T-helper 2 cell (primary cell): ENCODE measurements at regions not wholly inside any gene's neighbourhood (a gene's known extent, or its start where the extent isn't known, plus 50 kb on each side); places are given as distances from the start of the nearest gene placed in this dataset.

Experiments used
- DNase-seq, 5 experiments: peaks; one replicate each; pipeline versions ENCODE4 v3.0.0 to v3.0.0-alpha.2; 2012 to 2022

- no peak for DNase-seq
Measured at GRCh38 chr5:8050616-8051175, 181.7 kb downstream of the MTRR start.

- DNase-seq: no peak
Measured at GRCh38 chr5:8053270-8053669, 184.3 kb downstream of the MTRR start.

GRCh38 chr5:8057769-8058168, 188.8 kb downstream of the MTRR start:
- DNase-seq: no peak

GRCh38 chr5:8058616-8059190, 189.8 kb downstream of the MTRR start:
- no peak for DNase-seq

- no peak for DNase-seq
Measured at GRCh38 chr5:8059337-8059736, 190.4 kb downstream of the MTRR start.

GRCh38 chr5:8060235-8060952, 191.4 kb downstream of the MTRR start:
- DNase-seq: no peak

GRCh38 chr5:8060953-8061429, 192.0 kb downstream of the MTRR start:
- no peak for DNase-seq

GRCh38 chr5:8062521-8062920, 193.6 kb downstream of the MTRR start:
- DNase-seq: no peak

GRCh38 chr5:8068078-8068477, 199.1 kb downstream of the MTRR start:
- no peak for DNase-seq

- no peak for DNase-seq
Measured at GRCh38 chr5:8070138-8070537, 201.2 kb downstream of the MTRR start.

GRCh38 chr5:8079056-8079455, 210.1 kb downstream of the MTRR start:
- no peak for DNase-seq

GRCh38 chr5:8081179-8081578, 212.2 kb downstream of the MTRR start:
- no peak for DNase-seq

- no peak for DNase-seq
Measured at GRCh38 chr5:8093669-8094068, 224.7 kb downstream of the MTRR start.

GRCh38 chr5:8094304-8094703, 225.4 kb downstream of the MTRR start:
- DNase-seq: no peak

- DNase-seq: no peak
Measured at GRCh38 chr5:8097146-8097545, 228.2 kb downstream of the MTRR start.

- no peak for DNase-seq
Measured at GRCh38 chr5:8098081-8098480, 229.1 kb downstream of the MTRR start.

GRCh38 chr5:8102714-8103113, 233.8 kb downstream of the MTRR start:
- no peak for DNase-seq

GRCh38 chr5:8114597-8115266, 245.8 kb downstream of the MTRR start:
- no peak for DNase-seq

GRCh38 chr5:8123559-8123958, 254.6 kb downstream of the MTRR start:
- DNase-seq: no peak

- DNase-seq: no peak
Measured at GRCh38 chr5:8134609-8135008, 265.7 kb downstream of the MTRR start.

- no peak for DNase-seq
Measured at GRCh38 chr5:8135742-8136141, 266.8 kb downstream of the MTRR start.

GRCh38 chr5:8136271-8136670, 267.3 kb downstream of the MTRR start:
- DNase-seq: no peak

- no peak for DNase-seq
Measured at GRCh38 chr5:8137941-8138550, 269.1 kb downstream of the MTRR start.
